PC-9 (cell line): ENCODE measurements at regions not wholly inside any gene's neighbourhood (a gene's known extent, or its start where the extent isn't known, plus 50 kb on each side); places are given as distances from the start of the nearest gene placed in this dataset.

Experiments
- EZH2 ChIP-seq: fragments of 200-600 bp; sonication (generic); IDR thresholded peaks from 2 replicates; pipeline ENCODE4 v1.8.0; 2017; ENCODE audit warnings: antibody characterized with exemption, low read depth
- TF ChIP-seq, protein P1 (sequence below): fragments of 200-600 bp; sonication (generic); conservative IDR thresholded peaks from 2 replicates; pipeline ENCODE4 v1.6.1; 2017; ENCODE audit warnings: mixed run types, antibody characterized with exemption, mild to moderate bottlenecking, moderate library complexity

DNA sequence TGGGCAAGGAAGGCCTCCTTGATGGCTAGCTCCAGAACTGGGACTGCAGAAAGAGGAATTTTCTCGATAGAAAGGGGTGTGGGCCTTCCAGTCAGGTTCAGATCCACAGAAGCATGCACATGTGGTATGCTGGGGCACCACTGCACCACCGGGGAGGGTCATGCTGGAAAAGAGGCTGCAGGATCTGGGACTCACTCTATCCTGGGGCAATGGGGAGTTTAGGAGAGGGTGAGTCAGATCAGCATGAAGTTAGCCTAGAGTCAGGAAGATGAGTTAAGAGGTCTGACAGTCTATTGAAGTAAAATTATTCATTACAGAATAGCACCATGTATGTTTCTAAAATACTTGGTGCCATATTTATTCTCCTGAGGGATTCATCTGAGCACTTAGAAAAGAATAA, 130.2 kb upstream of the TOPAZ1 start:
- TF ChIP-seq, protein P1, sequence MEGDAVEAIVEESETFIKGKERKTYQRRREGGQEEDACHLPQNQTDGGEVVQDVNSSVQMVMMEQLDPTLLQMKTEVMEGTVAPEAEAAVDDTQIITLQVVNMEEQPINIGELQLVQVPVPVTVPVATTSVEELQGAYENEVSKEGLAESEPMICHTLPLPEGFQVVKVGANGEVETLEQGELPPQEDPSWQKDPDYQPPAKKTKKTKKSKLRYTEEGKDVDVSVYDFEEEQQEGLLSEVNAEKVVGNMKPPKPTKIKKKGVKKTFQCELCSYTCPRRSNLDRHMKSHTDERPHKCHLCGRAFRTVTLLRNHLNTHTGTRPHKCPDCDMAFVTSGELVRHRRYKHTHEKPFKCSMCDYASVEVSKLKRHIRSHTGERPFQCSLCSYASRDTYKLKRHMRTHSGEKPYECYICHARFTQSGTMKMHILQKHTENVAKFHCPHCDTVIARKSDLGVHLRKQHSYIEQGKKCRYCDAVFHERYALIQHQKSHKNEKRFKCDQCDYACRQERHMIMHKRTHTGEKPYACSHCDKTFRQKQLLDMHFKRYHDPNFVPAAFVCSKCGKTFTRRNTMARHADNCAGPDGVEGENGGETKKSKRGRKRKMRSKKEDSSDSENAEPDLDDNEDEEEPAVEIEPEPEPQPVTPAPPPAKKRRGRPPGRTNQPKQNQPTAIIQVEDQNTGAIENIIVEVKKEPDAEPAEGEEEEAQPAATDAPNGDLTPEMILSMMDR: no peak
- TF ChIP-seq EZH2: no peak
